ENCODE measurements at regions not wholly inside any gene's neighbourhood (a gene's known extent, or its start where the extent isn't known, plus 50 kb on each side); places are given as distances from the start of the nearest gene placed in this dataset.

DNA sequence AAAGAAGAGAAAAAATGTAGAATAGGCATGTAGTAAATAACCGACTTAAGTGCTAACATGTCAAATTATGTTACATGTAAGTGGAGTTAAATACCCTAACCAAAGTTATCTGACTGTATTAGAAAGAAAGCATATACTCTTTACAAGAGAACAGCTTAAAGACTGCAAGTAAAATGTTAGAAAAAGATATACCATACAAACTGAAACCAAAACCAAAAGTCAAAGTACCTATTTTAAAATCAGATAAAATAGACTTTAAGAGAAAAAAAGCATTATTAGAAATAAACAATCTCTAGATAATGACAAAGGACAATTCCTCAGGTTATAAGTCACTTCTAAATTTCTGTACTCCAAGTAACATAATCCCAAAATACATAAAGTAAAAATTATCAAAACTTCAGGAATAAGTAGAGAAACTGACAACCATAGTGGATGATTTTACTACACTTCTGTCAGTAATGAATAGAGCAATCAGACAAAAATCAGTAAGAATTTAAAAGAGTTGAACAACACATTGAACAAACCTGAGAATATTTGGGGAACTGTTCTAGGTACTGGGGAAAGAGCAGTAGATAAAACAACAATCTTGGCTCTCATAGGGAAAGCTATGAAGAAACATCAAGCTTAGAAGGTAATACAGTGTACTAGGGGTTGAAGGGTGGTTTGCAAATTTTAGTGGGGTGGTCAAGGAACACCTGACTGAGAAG lies 127.3 kb downstream of the TBX19 start:
- H3K9ac ChIP-seq (ENCODE audit: insufficient read depth, low read length, poor library complexity, severe bottlenecking), result no peak overlapping the region
- H3K4me1 ChIP-seq (ENCODE audit: control insufficient read depth in 1 of 2, insufficient read depth in 2 of 2, low read length in 2 of 2), result no peaks in the 10 kb centered on the region
- H3K4me2 ChIP-seq (replicated peaks; ENCODE audit: extremely low read depth, low read length, poor library complexity, severe bottlenecking), result no peak overlapping the region
- no peaks in the 10 kb centered on the region for H3K36me3 Mint-ChIP-seq
- intact Hi-C loops (cut with micrococcal nuclease), result no loop called here
- no peak for DNase-seq
- no peak overlapping the region for H3K4me3 ChIP-seq (replicated peaks in 1 of 3; ENCODE audit: low read depth in 2 of 3, low read length in 3 of 3)
- no peak overlapping the region for H3K4me3 Mint-ChIP-seq
- H3K36me3 ChIP-seq (replicated peaks in 1 of 2; ENCODE audit: control insufficient read depth in 1 of 2, insufficient read depth in 2 of 2, low read length in 2 of 2), result no peaks in the 10 kb centered on the region
- no peaks in the 10 kb centered on the region for H3K9me3 ChIP-seq (replicated peaks in 1 of 2; ENCODE audit: control insufficient read depth in 1 of 2, insufficient read depth in 1 of 2, low read length in 2 of 2)
- H3K4me1 Mint-ChIP-seq, result peaks cover 4% of the 10 kb centered on the region
- H3K79me2 ChIP-seq (ENCODE audit: insufficient read depth, low read length), result no peaks in the 10 kb centered on the region
- H3K27ac Mint-ChIP-seq, result no peak overlapping the region
- no peak overlapping the region for H3K27ac ChIP-seq (ENCODE audit: low read depth in 1 of 2, low read length in 2 of 2)
- no peaks in the 10 kb centered on the region for H3K27me3 ChIP-seq (ENCODE audit: control insufficient read depth in 2 of 2, insufficient read depth in 2 of 2, low read length in 2 of 2)
- peaks cover 0 to 4% (median 0%) of the 10 kb centered on the region in 7 donors for H3K9me3 Mint-ChIP-seq
- TF ChIP-seq, protein P1, sequence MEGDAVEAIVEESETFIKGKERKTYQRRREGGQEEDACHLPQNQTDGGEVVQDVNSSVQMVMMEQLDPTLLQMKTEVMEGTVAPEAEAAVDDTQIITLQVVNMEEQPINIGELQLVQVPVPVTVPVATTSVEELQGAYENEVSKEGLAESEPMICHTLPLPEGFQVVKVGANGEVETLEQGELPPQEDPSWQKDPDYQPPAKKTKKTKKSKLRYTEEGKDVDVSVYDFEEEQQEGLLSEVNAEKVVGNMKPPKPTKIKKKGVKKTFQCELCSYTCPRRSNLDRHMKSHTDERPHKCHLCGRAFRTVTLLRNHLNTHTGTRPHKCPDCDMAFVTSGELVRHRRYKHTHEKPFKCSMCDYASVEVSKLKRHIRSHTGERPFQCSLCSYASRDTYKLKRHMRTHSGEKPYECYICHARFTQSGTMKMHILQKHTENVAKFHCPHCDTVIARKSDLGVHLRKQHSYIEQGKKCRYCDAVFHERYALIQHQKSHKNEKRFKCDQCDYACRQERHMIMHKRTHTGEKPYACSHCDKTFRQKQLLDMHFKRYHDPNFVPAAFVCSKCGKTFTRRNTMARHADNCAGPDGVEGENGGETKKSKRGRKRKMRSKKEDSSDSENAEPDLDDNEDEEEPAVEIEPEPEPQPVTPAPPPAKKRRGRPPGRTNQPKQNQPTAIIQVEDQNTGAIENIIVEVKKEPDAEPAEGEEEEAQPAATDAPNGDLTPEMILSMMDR (IDR thresholded peaks at IDR 0.05), result no peak
- no peaks in the 10 kb centered on the region for H3K27me3 Mint-ChIP-seq (ENCODE audit: low read depth in 3 of 3)
- no peak overlapping the region for H2AFZ ChIP-seq (ENCODE audit: insufficient read depth, low read depth, low read length, poor library complexity, severe bottlenecking)
- no peaks in the 10 kb centered on the region for H4K20me1 ChIP-seq (ENCODE audit: insufficient read depth, low read length)
- WGBS (ENCODE audit: insufficient coverage), result no CpG with 5 or more reads among the region's 1 CpG

DNA sequence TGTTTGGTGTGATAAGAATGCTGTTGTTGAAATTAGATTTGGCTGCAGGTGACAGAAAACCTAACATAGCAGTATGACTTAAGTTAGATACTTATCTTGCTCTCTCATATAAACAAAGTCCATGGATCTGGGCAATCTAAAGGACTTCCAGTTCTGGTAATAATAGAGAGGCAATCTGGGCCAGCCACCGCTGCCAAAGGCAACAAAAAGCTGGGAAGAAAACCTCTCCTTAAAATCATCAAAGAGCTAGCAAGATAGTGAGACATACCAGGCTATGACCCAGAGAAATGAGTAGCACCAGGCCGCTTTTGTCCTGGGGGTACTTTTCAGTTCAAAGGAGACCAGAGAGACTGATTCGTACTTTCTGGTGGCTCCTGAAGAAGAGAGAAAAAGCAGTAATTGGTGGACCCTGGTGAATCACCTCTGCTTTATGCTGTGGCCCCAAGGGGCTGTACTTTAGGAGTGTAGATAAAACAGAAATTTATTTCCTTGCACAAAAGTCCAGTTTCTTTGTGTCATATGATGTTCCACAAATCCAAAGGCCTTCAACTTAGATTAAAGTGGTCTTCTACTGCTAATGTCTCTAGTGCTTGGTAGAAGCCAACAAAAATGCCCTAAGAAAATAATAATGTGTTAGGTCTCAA lies 125.4 kb downstream of the TBX19 start:
- Histone ChIP-seq H2AFZ (ENCODE audit: insufficient read depth, low read depth, low read length, poor library complexity, severe bottlenecking) (no peak overlapping the region), H3K4me2 (replicated peaks; ENCODE audit: extremely low read depth, low read length, poor library complexity, severe bottlenecking) (no peak overlapping the region), H3K9me3 (replicated peaks in 1 of 2; ENCODE audit: control insufficient read depth in 1 of 2, insufficient read depth in 1 of 2, low read length in 2 of 2) (no peaks in the 10 kb centered on the region), H3K9ac (ENCODE audit: insufficient read depth, low read length, poor library complexity, severe bottlenecking) (no peak overlapping the region), H3K27me3 (ENCODE audit: control insufficient read depth in 2 of 2, insufficient read depth in 2 of 2, low read length in 2 of 2) (no peaks in the 10 kb centered on the region), H3K4me3 (replicated peaks in 1 of 3; ENCODE audit: low read depth in 2 of 3, low read length in 3 of 3) (no peak overlapping the region), H3K79me2 (ENCODE audit: insufficient read depth, low read length) (no peaks in the 10 kb centered on the region), H3K36me3 (replicated peaks in 1 of 2; ENCODE audit: control insufficient read depth in 1 of 2, insufficient read depth in 2 of 2, low read length in 2 of 2) (no peaks in the 10 kb centered on the region), H4K20me1 (ENCODE audit: insufficient read depth, low read length) (no peaks in the 10 kb centered on the region), H3K4me1 (ENCODE audit: control insufficient read depth in 1 of 2, insufficient read depth in 2 of 2, low read length in 2 of 2) (no peaks in the 10 kb centered on the region), H3K27ac (ENCODE audit: low read depth in 1 of 2, low read length in 2 of 2) (no peak overlapping the region)
- TF ChIP-seq, protein P1 (IDR thresholded peaks at IDR 0.05), result no peak
- Mint-ChIP-seq H3K4me3 (no peak overlapping the region), H3K9me3 (peaks cover 0 to 4% (median 0%) of the 10 kb centered on the region in 7 donors), H3K27me3 (ENCODE audit: low read depth in 3 of 3) (no peaks in the 10 kb centered on the region), H3K4me1 (peaks cover 4% of the 10 kb centered on the region), H3K27ac (no peak overlapping the region), H3K36me3 (no peaks in the 10 kb centered on the region)
- 100% methylated on average over 1 of the region's 3 CpGs for WGBS (ENCODE audit: insufficient coverage)
- no peak for DNase-seq
- intact Hi-C loops (cut with micrococcal nuclease), result no loop called here

Measured in CD14-positive monocyte (primary cell).